ENCODE measurements at regions not wholly inside any gene's neighbourhood (a gene's known extent, or its start where the extent isn't known, plus 50 kb on each side); places are given as distances from the start of the nearest gene placed in this dataset.

- Histone ChIP-seq H3K9me3 (peaks cover 2 to 5% (median 4%) of the 10 kb centered on the region in 3 donors), H3K27ac (no peak overlapping the region), H3K27me3 (no peaks in the 10 kb centered on the region), H3K4me1 (no peaks in the 10 kb centered on the region), H3K4me3 (no peak overlapping the region), H3K36me3 (no peaks in the 10 kb centered on the region)
- intact Hi-C loops (cut with DNase I; ENCODE audit: low total_unique reads) = no loop called here
- no peak for TF ChIP-seq CTCF (IDR thresholded peaks at IDR 0.05)
- no peak for DNase-seq
Observed at GRCh38 chr4:136465691-136466090, 1066.6 kb downstream of the PCDH18 start.

GRCh38 chr4:136463941-136464340, 1068.4 kb downstream of the PCDH18 start:
- peaks cover 2 to 5% (median 4%) of the 10 kb centered on the region in 3 donors for H3K9me3 ChIP-seq
- intact Hi-C loops (cut with DNase I; ENCODE audit: low total_unique reads) = no loop called here
- no peak overlapping the region for H3K27ac ChIP-seq
- H3K36me3 ChIP-seq = no peaks in the 10 kb centered on the region
- H3K4me3 ChIP-seq = no peak overlapping the region
- H3K4me1 ChIP-seq = no peaks in the 10 kb centered on the region
- TF ChIP-seq CTCF (IDR thresholded peaks at IDR 0.05) = no peak
- no peaks in the 10 kb centered on the region for H3K27me3 ChIP-seq
- DNase-seq = no peak

- no peak for DNase-seq
- Histone ChIP-seq H3K27ac (no peak overlapping the region), H3K4me3 (no peak overlapping the region), H3K4me1 (no peaks in the 10 kb centered on the region), H3K36me3 (no peaks in the 10 kb centered on the region), H3K9me3 (no peaks in the 10 kb centered on the region), H3K27me3 (no peaks in the 10 kb centered on the region)
- intact Hi-C loops (cut with DNase I; ENCODE audit: low total_unique reads) = no loop called here
- no peak for TF ChIP-seq CTCF (IDR thresholded peaks at IDR 0.05)
Observed at GRCh38 chr4:136461533-136461932, 1070.8 kb downstream of the PCDH18 start.

GRCh38 chr4:136458326-136458725, 1074.0 kb downstream of the PCDH18 start:
- TF ChIP-seq CTCF (IDR thresholded peaks at IDR 0.05) = no peak
- Histone ChIP-seq H3K27ac (no peak overlapping the region), H3K9me3 (peaks cover 0 to 7% (median 0%) of the 10 kb centered on the region in 3 donors), H3K27me3 (no peaks in the 10 kb centered on the region), H3K4me3 (no peak overlapping the region), H3K4me1 (no peaks in the 10 kb centered on the region), H3K36me3 (no peaks in the 10 kb centered on the region)
- intact Hi-C loops (cut with DNase I; ENCODE audit: low total_unique reads) = no loop called here
- no peak for DNase-seq

GRCh38 chr4:136457577-136457976, 1074.7 kb downstream of the PCDH18 start:
- no peak for DNase-seq
- intact Hi-C loops (cut with DNase I; ENCODE audit: low total_unique reads) = no loop called here
- no peak for TF ChIP-seq CTCF (IDR thresholded peaks at IDR 0.05)
- no peaks in the 10 kb centered on the region for H3K36me3 ChIP-seq
- peaks cover 0 to 7% (median 0%) of the 10 kb centered on the region in 3 donors for H3K9me3 ChIP-seq
- H3K4me1 ChIP-seq = no peaks in the 10 kb centered on the region
- H3K27ac ChIP-seq = no peak overlapping the region
- no peak overlapping the region for H3K4me3 ChIP-seq
- no peaks in the 10 kb centered on the region for H3K27me3 ChIP-seq

GRCh38 chr4:136457004-136457403, 1075.3 kb downstream of the PCDH18 start:
- no peak for DNase-seq
- H3K36me3 ChIP-seq = no peaks in the 10 kb centered on the region
- no peak overlapping the region for H3K4me3 ChIP-seq
- H3K9me3 ChIP-seq = peaks cover 0 to 7% (median 0%) of the 10 kb centered on the region in 3 donors
- no peaks in the 10 kb centered on the region for H3K27me3 ChIP-seq
- H3K27ac ChIP-seq = no peak overlapping the region
- intact Hi-C loops (cut with DNase I; ENCODE audit: low total_unique reads) = no loop called here
- H3K4me1 ChIP-seq = no peaks in the 10 kb centered on the region
- TF ChIP-seq CTCF (IDR thresholded peaks at IDR 0.05) = no peak

Data from tibial artery (tissue), 4 donors.